Thyroid gland (tissue), 4 donors: ENCODE measurements at regions not wholly inside any gene's neighbourhood (a gene's known extent, or its start where the extent isn't known, plus 50 kb on each side); places are given as distances from the start of the nearest gene placed in this dataset.

ENCODE experiments used
- DNase-seq, 2 donors: peaks; one replicate each; pipeline ENCODE4 v3.0.0-alpha.2; 2019
- H3K27ac ChIP-seq, 3 donors: fragments of 200-600 bp; sonication (generic); 1 replicate in 2 of 3; 2 replicates in 1 of 3; pipeline ENCODE4 v1.5.1; 2016 to 2019; ENCODE audit warnings: mild to moderate bottlenecking in 1 of 3, moderate library complexity in 1 of 3
- H3K27me3 ChIP-seq: fragments of 200-600 bp; sonication (generic); one replicate; pipeline ENCODE4 v1.5.1; 2019
- H3K36me3 ChIP-seq, 2 donors: fragments of 200-600 bp; sonication (generic); one replicate each; pipeline ENCODE4 v1.5.1; 2016 to 2019
- H3K4me1 ChIP-seq, 2 donors: fragments of 200-600 bp; sonication (generic); one replicate each; pipeline ENCODE4 v1.5.1; 2017 to 2019
- H3K4me3 ChIP-seq, 3 donors: fragments of 200-600 bp; sonication (generic); replicated peaks in 1 of 3; 1 replicate in 2 of 3; 2 replicates in 1 of 3; pipeline ENCODE4 v1.5.1; 2016; ENCODE audit warnings: mild to moderate bottlenecking in 1 of 3
- H3K9me3 ChIP-seq: fragments of 200-600 bp; sonication (generic); one replicate; pipeline ENCODE4 v1.5.1; 2017
- CTCF ChIP-seq, 6 experiments: fragments of 200-600 bp in 3 of 6; fragments of 450-650 bp in 3 of 6; sonication (generic) in 3 of 6; IDR thresholded peaks; one replicate each; pipeline ENCODE4 v1.5.1; 2016 to 2019; ENCODE audit warnings: antibody characterized with exemption in 6 of 6, mild to moderate bottlenecking in 2 of 6, inconsistent platforms in 1 of 6, moderate library complexity in 1 of 6
- POLR2A ChIP-seq, 2 donors: fragments of 450-650 bp; IDR thresholded peaks; one replicate each; pipeline ENCODE4 v1.6.1; 2017; ENCODE audit warnings: antibody characterized with exemption in 2 of 2, mild to moderate bottlenecking in 2 of 2, moderate library complexity in 1 of 2
- WGBS, 2 donors: methylation state at CpG; one replicate each; pipeline ENCODE4 v1.1.5; 2017; 5-methylcytosine and 5-hydroxymethylcytosine counted together
- intact Hi-C: fragments of 100-400 bp; cut with DNase I; formaldehyde crosslinking; loops from one replicate; pipeline ENCODE4 v1.15.1; 2023

GRCh38 chr1:81327743-81328142, 473.0 kb upstream of the ADGRL2 start:
- intact Hi-C loops: no loop called here
- no peak for DNase-seq
- Histone ChIP-seq H3K27me3 (no peaks in the 10 kb centered on the region), H3K9me3 (no peaks in the 10 kb centered on the region), H3K36me3 (no peaks in the 10 kb centered on the region), H3K27ac (no peak overlapping the region), H3K4me1 (peaks cover 9 to 19% of the 10 kb centered on the region in 2 donors), H3K4me3 (no peak overlapping the region)
- WGBS, 2 donors: 73 to 75% methylated on average over 5 of the region's 5 CpGs
- TF ChIP-seq POLR2A (IDR thresholded peaks at IDR 0.05): no peak
- TF ChIP-seq CTCF (IDR thresholded peaks at IDR 0.05): no peak

GRCh38 chr1:81327103-81327710, 473.5 kb upstream of the ADGRL2 start:
- Histone ChIP-seq H3K27ac (no peak overlapping the region), H3K36me3 (no peaks in the 10 kb centered on the region), H3K9me3 (no peaks in the 10 kb centered on the region), H3K4me1 (peaks cover 9 to 19% of the 10 kb centered on the region in 2 donors), H3K27me3 (no peaks in the 10 kb centered on the region), H3K4me3 (no peak overlapping the region)
- intact Hi-C loops: no loop called here
- TF ChIP-seq CTCF (IDR thresholded peaks at IDR 0.05) (no peak), POLR2A (IDR thresholded peaks at IDR 0.05) (no peak)
- WGBS, 2 donors: 83 to 85% methylated on average over 6 of the region's 6 CpGs
- DNase-seq: no peak

- DNase-seq: no peak
- Histone ChIP-seq H3K27ac (no peak overlapping the region), H3K36me3 (no peaks in the 10 kb centered on the region), H3K27me3 (no peaks in the 10 kb centered on the region), H3K4me1 (peaks cover 9 to 19% of the 10 kb centered on the region in 2 donors), H3K9me3 (no peaks in the 10 kb centered on the region), H3K4me3 (no peak overlapping the region)
- TF ChIP-seq CTCF (IDR thresholded peaks at IDR 0.05): no peak
- TF ChIP-seq POLR2A (IDR thresholded peaks at IDR 0.05): no peak
- 86 to 92% methylated on average over 3 of the region's 3 CpGs for WGBS, 2 donors
- intact Hi-C loops: no loop called here
These were observed 474.5 kb upstream of the ADGRL2 start for GRCh38 chr1:81326212-81326611.

- WGBS, 2 donors: 68 to 75% methylated on average over 3 of the region's 3 CpGs
- no peak for TF ChIP-seq CTCF (IDR thresholded peaks at IDR 0.05)
- no peak for TF ChIP-seq POLR2A (IDR thresholded peaks at IDR 0.05)
- no peak for DNase-seq
- intact Hi-C loops: no loop called here
- Histone ChIP-seq H3K27ac (peak overlapping the region in 2 of 3 donors; percentile 62 to 65), H3K4me1 (peaks cover 9 to 19% of the 10 kb centered on the region in 2 donors), H3K4me3 (no peak overlapping the region), H3K36me3 (no peaks in the 10 kb centered on the region), H3K27me3 (no peaks in the 10 kb centered on the region), H3K9me3 (no peaks in the 10 kb centered on the region)
These were observed 475.3 kb upstream of the ADGRL2 start for GRCh38 chr1:81325397-81325796.

GRCh38 chr1:81323862-81324261, 476.9 kb upstream of the ADGRL2 start:
- Histone ChIP-seq H3K9me3 (no peaks in the 10 kb centered on the region), H3K36me3 (no peaks in the 10 kb centered on the region), H3K4me3 (no peak overlapping the region), H3K27ac (no peak overlapping the region), H3K4me1 (peaks cover 9 to 19% of the 10 kb centered on the region in 2 donors), H3K27me3 (no peaks in the 10 kb centered on the region)
- intact Hi-C loops: no loop called here
- DNase-seq: no peak
- TF ChIP-seq CTCF (IDR thresholded peaks at IDR 0.05) (no peak), POLR2A (IDR thresholded peaks at IDR 0.05) (no peak)
- WGBS, 2 donors: 85 to 90% methylated on average over 5 of the region's 5 CpGs
